ENCODE measurements at regions not wholly inside any gene's neighbourhood (a gene's known extent, or its start where the extent isn't known, plus 50 kb on each side); places are given as distances from the start of the nearest gene placed in this dataset.
A peak's percentile ranks its signal among the peaks of the same experiment; 100 is the strongest.

DNA sequence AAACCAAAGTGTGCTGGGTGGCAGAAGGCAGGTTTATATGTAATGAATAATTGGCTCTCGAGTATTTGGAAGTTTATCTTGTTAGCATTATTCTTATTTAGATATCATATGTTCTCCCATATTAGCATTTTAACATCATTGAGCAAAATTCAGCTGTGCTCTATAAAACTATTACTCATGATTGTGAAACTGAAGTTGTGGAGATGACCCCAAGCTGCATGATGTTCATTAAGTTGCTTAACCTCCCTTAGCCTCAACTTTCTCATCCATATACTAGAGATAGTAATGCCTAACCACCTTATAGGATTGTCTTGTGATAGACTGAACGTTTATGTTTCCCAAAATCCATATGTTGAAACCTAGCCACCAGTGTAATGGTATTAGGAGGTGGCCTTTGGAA lies 346.3 kb downstream of the SATB2 start:
- Histone ChIP-seq H3K27me3 (ENCODE audit: control insufficient read depth, insufficient read depth, low read length) (no peaks in the 10 kb centered on the region), H3K36me3 (ENCODE audit: control insufficient read depth, insufficient read depth, low read length) (no peaks in the 10 kb centered on the region), H3K4me3 (ENCODE audit: low read depth, low read length) (no peak overlapping the region)
- TF ChIP-seq, protein P1, sequence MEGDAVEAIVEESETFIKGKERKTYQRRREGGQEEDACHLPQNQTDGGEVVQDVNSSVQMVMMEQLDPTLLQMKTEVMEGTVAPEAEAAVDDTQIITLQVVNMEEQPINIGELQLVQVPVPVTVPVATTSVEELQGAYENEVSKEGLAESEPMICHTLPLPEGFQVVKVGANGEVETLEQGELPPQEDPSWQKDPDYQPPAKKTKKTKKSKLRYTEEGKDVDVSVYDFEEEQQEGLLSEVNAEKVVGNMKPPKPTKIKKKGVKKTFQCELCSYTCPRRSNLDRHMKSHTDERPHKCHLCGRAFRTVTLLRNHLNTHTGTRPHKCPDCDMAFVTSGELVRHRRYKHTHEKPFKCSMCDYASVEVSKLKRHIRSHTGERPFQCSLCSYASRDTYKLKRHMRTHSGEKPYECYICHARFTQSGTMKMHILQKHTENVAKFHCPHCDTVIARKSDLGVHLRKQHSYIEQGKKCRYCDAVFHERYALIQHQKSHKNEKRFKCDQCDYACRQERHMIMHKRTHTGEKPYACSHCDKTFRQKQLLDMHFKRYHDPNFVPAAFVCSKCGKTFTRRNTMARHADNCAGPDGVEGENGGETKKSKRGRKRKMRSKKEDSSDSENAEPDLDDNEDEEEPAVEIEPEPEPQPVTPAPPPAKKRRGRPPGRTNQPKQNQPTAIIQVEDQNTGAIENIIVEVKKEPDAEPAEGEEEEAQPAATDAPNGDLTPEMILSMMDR (IDR thresholded peaks at IDR 0.05; ENCODE audit: insufficient read depth, low read depth, low read length), result no peak
- ChIA-PET POLR2A (no interaction called here), CTCF (interaction anchor here (1.8 kb wide), 1 partner anchor 378 kb away, joined by 4 read pairs; no protein-coding TSS in a partner anchor)
- DNase-seq (ENCODE audit: low read depth), result no peak

DNA sequence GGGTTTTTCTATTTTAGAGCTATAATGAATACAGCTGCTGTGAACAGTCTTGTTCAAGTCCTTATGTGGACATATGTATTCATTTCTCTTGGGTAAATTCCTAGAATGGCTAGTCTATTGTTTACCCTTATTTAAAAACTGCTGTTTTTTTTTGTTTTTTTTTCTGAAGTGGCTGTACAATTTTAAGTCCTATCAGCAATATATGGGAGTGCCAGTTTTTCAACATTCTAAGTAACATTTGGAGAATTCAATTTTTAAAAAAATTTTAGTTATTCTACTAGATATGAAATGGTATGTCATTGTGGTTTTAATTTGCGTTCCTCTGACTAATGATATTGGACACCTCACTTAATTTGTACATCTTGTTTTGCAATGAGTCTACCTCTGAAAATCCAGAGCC lies 349.7 kb downstream of the SATB2 start:
- H3K36me3 ChIP-seq (ENCODE audit: control insufficient read depth, insufficient read depth, low read length), result no peaks in the 10 kb centered on the region
- DNase-seq (ENCODE audit: low read depth), result no peak
- POLR2A ChIA-PET, result no interaction called here
- TF ChIP-seq, protein P1 (IDR thresholded peaks at IDR 0.05; ENCODE audit: insufficient read depth, low read depth, low read length), result no peak
- no peak overlapping the region for H3K4me3 ChIP-seq (ENCODE audit: low read depth, low read length)
- CTCF ChIA-PET, result interaction anchor here (0.7 kb wide), 1 partner anchor 17 kb away, joined by 3 read pairs; no protein-coding TSS in a partner anchor
- H3K27me3 ChIP-seq (ENCODE audit: control insufficient read depth, insufficient read depth, low read length), result no peaks in the 10 kb centered on the region

DNA sequence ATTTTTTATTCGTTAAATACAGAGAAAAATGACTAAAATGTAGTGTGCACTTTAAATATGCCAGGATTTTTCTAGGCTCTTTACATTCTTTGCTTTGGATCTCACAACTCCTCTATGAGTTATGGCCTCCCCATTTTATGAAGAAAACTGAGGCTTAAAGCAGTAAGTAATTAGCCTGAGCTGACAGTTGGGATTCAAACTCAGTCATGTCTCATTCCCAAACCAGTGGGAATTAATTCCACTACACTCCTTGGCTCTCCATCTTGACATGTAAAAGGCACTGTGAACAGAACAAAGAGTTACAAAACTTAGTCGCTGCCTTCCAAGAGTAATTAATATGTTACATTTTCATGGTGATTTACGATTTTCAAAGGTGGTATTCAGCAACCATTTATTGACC lies 351.9 kb downstream of the SATB2 start:
- no peak for DNase-seq (ENCODE audit: low read depth)
- CTCF ChIA-PET, result no interaction called here
- TF ChIP-seq, protein P1 (IDR thresholded peaks at IDR 0.05; ENCODE audit: insufficient read depth, low read depth, low read length), result no peak
- Histone ChIP-seq H3K27me3 (ENCODE audit: control insufficient read depth, insufficient read depth, low read length) (no peaks in the 10 kb centered on the region), H3K36me3 (ENCODE audit: control insufficient read depth, insufficient read depth, low read length) (no peaks in the 10 kb centered on the region), H3K4me3 (ENCODE audit: low read depth, low read length) (no peak overlapping the region)
- POLR2A ChIA-PET, result no interaction called here

DNA sequence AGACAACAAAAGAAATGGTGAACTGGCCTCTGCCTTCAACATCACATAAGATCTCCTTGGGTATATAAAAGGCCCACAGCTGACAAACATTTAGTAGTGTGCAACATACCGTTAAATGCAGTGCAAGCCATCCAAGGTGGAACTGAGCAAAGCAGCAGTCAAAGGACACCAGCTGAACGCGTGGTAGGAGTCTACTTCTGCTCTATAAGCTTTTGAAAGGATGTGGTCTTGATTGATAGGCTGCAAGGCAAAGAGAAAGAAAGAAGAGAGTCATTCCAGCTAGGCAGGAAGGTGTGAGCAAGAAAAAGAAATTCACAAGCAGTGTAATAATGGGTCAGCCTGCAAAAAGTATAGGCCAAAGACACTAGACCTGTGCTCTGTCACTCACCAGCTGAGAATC lies 356.3 kb downstream of the SATB2 start:
- no peaks in the 10 kb centered on the region for H3K36me3 ChIP-seq (ENCODE audit: control insufficient read depth, insufficient read depth, low read length)
- no peak overlapping the region for H3K4me3 ChIP-seq (ENCODE audit: low read depth, low read length)
- ChIA-PET CTCF (interaction anchor here (2.3 kb wide), 1 partner anchor 10 kb away, joined by 8 read pairs; no protein-coding TSS in a partner anchor), POLR2A (no interaction called here)
- H3K27me3 ChIP-seq (ENCODE audit: control insufficient read depth, insufficient read depth, low read length), result no peaks in the 10 kb centered on the region
- TF ChIP-seq, protein P1 (IDR thresholded peaks at IDR 0.05; ENCODE audit: insufficient read depth, low read depth, low read length), result no peak
- no peak for DNase-seq (ENCODE audit: low read depth)

DNA sequence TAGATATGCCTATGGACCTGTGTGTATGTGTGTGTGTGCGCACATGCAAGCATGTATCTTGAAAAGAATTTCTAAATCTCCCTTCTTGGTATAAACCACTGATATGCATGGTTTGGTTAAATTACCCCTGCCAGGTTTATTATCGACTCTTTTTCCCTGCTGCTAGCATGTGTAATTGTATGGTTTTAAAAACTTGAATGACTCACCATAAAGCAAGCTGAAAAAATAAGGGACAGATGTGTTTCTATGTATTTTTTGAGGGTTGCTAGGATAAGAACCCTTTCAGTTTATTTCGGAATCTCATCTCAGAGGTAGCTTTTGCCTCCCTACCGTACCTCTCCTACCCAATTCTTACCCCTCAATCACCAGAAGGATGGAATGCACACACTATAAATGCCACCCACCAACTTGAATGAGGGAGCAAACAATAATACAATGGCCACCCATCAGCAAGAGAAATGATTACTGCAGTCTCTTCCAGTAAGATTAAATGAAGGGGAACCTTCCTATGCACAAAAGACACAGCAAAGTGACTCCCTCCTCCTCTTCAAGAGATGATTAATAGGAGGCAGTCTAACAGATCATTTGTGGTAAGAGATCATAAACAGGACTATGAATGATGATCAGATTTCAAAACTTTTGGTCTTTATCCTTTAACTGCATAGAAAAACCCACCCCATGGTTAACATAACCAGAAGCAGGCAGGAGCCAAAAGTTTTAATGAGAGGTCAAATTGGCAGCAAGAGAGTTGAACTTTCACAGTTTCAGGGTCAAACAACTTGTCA lies 357.2 kb downstream of the SATB2 start:
- ChIA-PET CTCF (interaction anchor here (1.2 to 2.3 kb wide), 2 partner anchors 9 to 388 kb away, joined by 3 to 8 read pairs; no protein-coding TSS in a partner anchor), POLR2A (no interaction called here)
- H3K4me3 ChIP-seq (ENCODE audit: low read depth, low read length), result no peak overlapping the region
- no peaks in the 10 kb centered on the region for H3K27me3 ChIP-seq (ENCODE audit: control insufficient read depth, insufficient read depth, low read length)
- TF ChIP-seq, protein P1 (IDR thresholded peaks at IDR 0.05; ENCODE audit: insufficient read depth, low read depth, low read length), result no peak
- no peaks in the 10 kb centered on the region for H3K36me3 ChIP-seq (ENCODE audit: control insufficient read depth, insufficient read depth, low read length)
- peak; percentile 61 for DNase-seq (ENCODE audit: low read depth)
